ENCODE measurements at regions not wholly inside any gene's neighbourhood (a gene's known extent, or its start where the extent isn't known, plus 50 kb on each side); places are given as distances from the start of the nearest gene placed in this dataset.

GRCh38 chr21:14850394-14850793, 214.4 kb downstream of the NRIP1 start:
- peaks cover 0 to 5% (median 2%) of the 10 kb centered on the region in 3 donors for H3K9me3 ChIP-seq (ENCODE audit: control insufficient read depth in 3 of 3, low read length in 3 of 3)
- H3K36me3 ChIP-seq (ENCODE audit: control insufficient read depth in 3 of 3, insufficient read depth in 3 of 3, low read length in 3 of 3): no peaks in the 10 kb centered on the region
- H3K27me3 ChIP-seq (ENCODE audit: control insufficient read depth in 3 of 3, insufficient read depth in 3 of 3, low read length in 3 of 3): no peaks in the 10 kb centered on the region
- H3K27ac ChIP-seq (ENCODE audit: low read depth, low read length): no peak overlapping the region
- H3K9ac ChIP-seq (ENCODE audit: low read depth in 1 of 3, low read length in 3 of 3): no peak overlapping the region
- H3K4me3 ChIP-seq (ENCODE audit: low read length in 3 of 3): no peak overlapping the region
- H3K4me1 ChIP-seq (ENCODE audit: control insufficient read depth in 3 of 3, insufficient read depth in 3 of 3, low read length in 3 of 3): no peaks in the 10 kb centered on the region

GRCh38 chr21:14846621-14847020, 218.2 kb downstream of the NRIP1 start:
- Histone ChIP-seq H3K9ac (ENCODE audit: low read depth in 1 of 3, low read length in 3 of 3) (no peak overlapping the region), H3K27ac (ENCODE audit: low read depth, low read length) (no peak overlapping the region), H3K27me3 (ENCODE audit: control insufficient read depth in 3 of 3, insufficient read depth in 3 of 3, low read length in 3 of 3) (no peaks in the 10 kb centered on the region), H3K9me3 (ENCODE audit: control insufficient read depth in 3 of 3, low read length in 3 of 3) (peaks cover 0 to 2% (median 0%) of the 10 kb centered on the region in 3 donors), H3K4me1 (ENCODE audit: control insufficient read depth in 3 of 3, insufficient read depth in 3 of 3, low read length in 3 of 3) (no peaks in the 10 kb centered on the region), H3K4me3 (ENCODE audit: low read length in 3 of 3) (no peak overlapping the region), H3K36me3 (ENCODE audit: control insufficient read depth in 3 of 3, insufficient read depth in 3 of 3, low read length in 3 of 3) (no peaks in the 10 kb centered on the region)

- peaks cover 0 to 2% (median 0%) of the 10 kb centered on the region in 3 donors for H3K9me3 ChIP-seq (ENCODE audit: control insufficient read depth in 3 of 3, low read length in 3 of 3)
- H3K9ac ChIP-seq (ENCODE audit: low read depth in 1 of 3, low read length in 3 of 3): no peak overlapping the region
- H3K27me3 ChIP-seq (ENCODE audit: control insufficient read depth in 3 of 3, insufficient read depth in 3 of 3, low read length in 3 of 3): no peaks in the 10 kb centered on the region
- H3K4me1 ChIP-seq (ENCODE audit: control insufficient read depth in 3 of 3, insufficient read depth in 3 of 3, low read length in 3 of 3): no peaks in the 10 kb centered on the region
- H3K36me3 ChIP-seq (ENCODE audit: control insufficient read depth in 3 of 3, insufficient read depth in 3 of 3, low read length in 3 of 3): no peaks in the 10 kb centered on the region
- H3K4me3 ChIP-seq (ENCODE audit: low read length in 3 of 3): no peak overlapping the region
- H3K27ac ChIP-seq (ENCODE audit: low read depth, low read length): no peak overlapping the region
Observed at GRCh38 chr21:14844001-14844400, 220.8 kb downstream of the NRIP1 start.

GRCh38 chr21:14842601-14843000, 222.2 kb downstream of the NRIP1 start:
- H3K4me1 ChIP-seq (ENCODE audit: control insufficient read depth in 3 of 3, insufficient read depth in 3 of 3, low read length in 3 of 3): no peaks in the 10 kb centered on the region
- no peak overlapping the region for H3K27ac ChIP-seq (ENCODE audit: low read depth, low read length)
- no peak overlapping the region for H3K4me3 ChIP-seq (ENCODE audit: low read length in 3 of 3)
- no peaks in the 10 kb centered on the region for H3K36me3 ChIP-seq (ENCODE audit: control insufficient read depth in 3 of 3, insufficient read depth in 3 of 3, low read length in 3 of 3)
- no peaks in the 10 kb centered on the region for H3K27me3 ChIP-seq (ENCODE audit: control insufficient read depth in 3 of 3, insufficient read depth in 3 of 3, low read length in 3 of 3)
- H3K9ac ChIP-seq (ENCODE audit: low read depth in 1 of 3, low read length in 3 of 3): no peak overlapping the region
- H3K9me3 ChIP-seq (ENCODE audit: control insufficient read depth in 3 of 3, low read length in 3 of 3): peaks cover 0 to 2% (median 0%) of the 10 kb centered on the region in 3 donors

- Histone ChIP-seq H3K27me3 (ENCODE audit: control insufficient read depth in 3 of 3, insufficient read depth in 3 of 3, low read length in 3 of 3) (no peaks in the 10 kb centered on the region), H3K4me3 (ENCODE audit: low read length in 3 of 3) (no peak overlapping the region), H3K9me3 (ENCODE audit: control insufficient read depth in 3 of 3, low read length in 3 of 3) (peaks cover 0 to 2% (median 0%) of the 10 kb centered on the region in 3 donors), H3K4me1 (ENCODE audit: control insufficient read depth in 3 of 3, insufficient read depth in 3 of 3, low read length in 3 of 3) (no peaks in the 10 kb centered on the region), H3K9ac (ENCODE audit: low read depth in 1 of 3, low read length in 3 of 3) (no peak overlapping the region), H3K27ac (ENCODE audit: low read depth, low read length) (no peak overlapping the region), H3K36me3 (ENCODE audit: control insufficient read depth in 3 of 3, insufficient read depth in 3 of 3, low read length in 3 of 3) (no peaks in the 10 kb centered on the region)
Observed at GRCh38 chr21:14841511-14842472, 223.0 kb downstream of the NRIP1 start.

- H3K27me3 ChIP-seq (ENCODE audit: control insufficient read depth in 3 of 3, insufficient read depth in 3 of 3, low read length in 3 of 3): no peaks in the 10 kb centered on the region
Observed at GRCh38 chr21:14838400-14838799, 226.4 kb downstream of the NRIP1 start.

GRCh38 chr21:14836950-14837349, 227.8 kb downstream of the NRIP1 start:
- Histone ChIP-seq H3K4me3 (ENCODE audit: low read length in 3 of 3) (no peak overlapping the region), H3K36me3 (ENCODE audit: control insufficient read depth in 3 of 3, insufficient read depth in 3 of 3, low read length in 3 of 3) (no peaks in the 10 kb centered on the region), H3K4me1 (ENCODE audit: control insufficient read depth in 3 of 3, insufficient read depth in 3 of 3, low read length in 3 of 3) (no peaks in the 10 kb centered on the region), H3K9me3 (ENCODE audit: control insufficient read depth in 3 of 3, low read length in 3 of 3) (no peaks in the 10 kb centered on the region), H3K9ac (ENCODE audit: low read depth in 1 of 3, low read length in 3 of 3) (no peak overlapping the region), H3K27me3 (ENCODE audit: control insufficient read depth in 3 of 3, insufficient read depth in 3 of 3, low read length in 3 of 3) (no peaks in the 10 kb centered on the region), H3K27ac (ENCODE audit: low read depth, low read length) (no peak overlapping the region)

More at GRCh38 chr21:14838400-14838799, 226.4 kb downstream of the NRIP1 start:
- no peaks in the 10 kb centered on the region for H3K36me3 ChIP-seq (ENCODE audit: control insufficient read depth in 3 of 3, insufficient read depth in 3 of 3, low read length in 3 of 3)
- H3K4me3 ChIP-seq (ENCODE audit: low read length in 3 of 3): no peak overlapping the region
- H3K4me1 ChIP-seq (ENCODE audit: control insufficient read depth in 3 of 3, insufficient read depth in 3 of 3, low read length in 3 of 3): no peaks in the 10 kb centered on the region
- no peak overlapping the region for H3K27ac ChIP-seq (ENCODE audit: low read depth, low read length)
- H3K9ac ChIP-seq (ENCODE audit: low read depth in 1 of 3, low read length in 3 of 3): no peak overlapping the region
- no peaks in the 10 kb centered on the region for H3K9me3 ChIP-seq (ENCODE audit: control insufficient read depth in 3 of 3, low read length in 3 of 3)

GRCh38 chr21:14833666-14834351, 231.0 kb downstream of the NRIP1 start:
- Histone ChIP-seq H3K36me3 (ENCODE audit: control insufficient read depth in 3 of 3, insufficient read depth in 3 of 3, low read length in 3 of 3) (no peaks in the 10 kb centered on the region), H3K4me3 (ENCODE audit: low read length in 3 of 3) (no peak overlapping the region), H3K9me3 (ENCODE audit: control insufficient read depth in 3 of 3, low read length in 3 of 3) (no peaks in the 10 kb centered on the region), H3K27me3 (ENCODE audit: control insufficient read depth in 3 of 3, insufficient read depth in 3 of 3, low read length in 3 of 3) (no peaks in the 10 kb centered on the region), H3K4me1 (ENCODE audit: control insufficient read depth in 3 of 3, insufficient read depth in 3 of 3, low read length in 3 of 3) (no peaks in the 10 kb centered on the region), H3K27ac (ENCODE audit: low read depth, low read length) (no peak overlapping the region), H3K9ac (ENCODE audit: low read depth in 1 of 3, low read length in 3 of 3) (no peak overlapping the region)

- Histone ChIP-seq H3K4me3 (ENCODE audit: low read length in 3 of 3) (no peak overlapping the region), H3K36me3 (ENCODE audit: control insufficient read depth in 3 of 3, insufficient read depth in 3 of 3, low read length in 3 of 3) (no peaks in the 10 kb centered on the region), H3K9ac (ENCODE audit: low read depth in 1 of 3, low read length in 3 of 3) (no peak overlapping the region), H3K4me1 (ENCODE audit: control insufficient read depth in 3 of 3, insufficient read depth in 3 of 3, low read length in 3 of 3) (no peaks in the 10 kb centered on the region), H3K27ac (ENCODE audit: low read depth, low read length) (no peak overlapping the region), H3K9me3 (ENCODE audit: control insufficient read depth in 3 of 3, low read length in 3 of 3) (no peaks in the 10 kb centered on the region), H3K27me3 (ENCODE audit: control insufficient read depth in 3 of 3, insufficient read depth in 3 of 3, low read length in 3 of 3) (no peaks in the 10 kb centered on the region)
Observed at GRCh38 chr21:14833241-14833640, 231.6 kb downstream of the NRIP1 start.

- Histone ChIP-seq H3K9me3 (ENCODE audit: control insufficient read depth in 3 of 3, low read length in 3 of 3) (no peaks in the 10 kb centered on the region), H3K27ac (ENCODE audit: low read depth, low read length) (no peak overlapping the region), H3K27me3 (ENCODE audit: control insufficient read depth in 3 of 3, insufficient read depth in 3 of 3, low read length in 3 of 3) (no peaks in the 10 kb centered on the region), H3K9ac (ENCODE audit: low read depth in 1 of 3, low read length in 3 of 3) (no peak overlapping the region), H3K4me3 (ENCODE audit: low read length in 3 of 3) (no peak overlapping the region), H3K36me3 (ENCODE audit: control insufficient read depth in 3 of 3, insufficient read depth in 3 of 3, low read length in 3 of 3) (no peaks in the 10 kb centered on the region), H3K4me1 (ENCODE audit: control insufficient read depth in 3 of 3, insufficient read depth in 3 of 3, low read length in 3 of 3) (no peaks in the 10 kb centered on the region)
Observed at GRCh38 chr21:14830307-14830706, 234.5 kb downstream of the NRIP1 start.

All from skeletal muscle tissue (tissue), 3 donors.